Mesenchymal stem cell (in vitro differentiated cells and primary cell): ENCODE measurements at regions not wholly inside any gene's neighbourhood (a gene's known extent, or its start where the extent isn't known, plus 50 kb on each side); places are given as distances from the start of the nearest gene placed in this dataset.

Source experiments
- DNase-seq: peaks from one replicate; pipeline ENCODE4 v3.0.0-alpha.2; 2013
- H2AFZ ChIP-seq: one replicate; pipeline ENCODE4 v1.6.1; 2013; ENCODE audit warnings: low read depth, mild to moderate bottlenecking, control low read depth, inconsistent platforms, low read length, moderate library complexity
- H2AK5ac ChIP-seq: 2 replicates; pipeline ENCODE4 v1.6.1; 2013; ENCODE audit warnings: low read length, moderate library complexity, mild to moderate bottlenecking, inconsistent platforms; ENCODE audit not compliant: severe bottlenecking
- H2BK120ac ChIP-seq: one replicate; pipeline ENCODE4 v1.6.1; 2013; ENCODE audit warnings: low read depth, mild to moderate bottlenecking, inconsistent platforms, low read length, moderate library complexity
- H2BK12ac ChIP-seq, 2 experiments: one replicate each; pipeline ENCODE4 v1.6.1; 2013; ENCODE audit warnings: inconsistent platforms in 2 of 2, low read length in 2 of 2, mild to moderate bottlenecking in 2 of 2, moderate library complexity in 2 of 2, control low read depth in 1 of 2
- H2BK15ac ChIP-seq: one replicate; pipeline ENCODE4 v1.6.1; 2013; ENCODE audit warnings: mild to moderate bottlenecking, low read depth, inconsistent platforms; ENCODE audit not compliant: poor library complexity, severe bottlenecking
- H2BK5ac ChIP-seq: 2 replicates; pipeline ENCODE4 v1.6.1; 2013; ENCODE audit warnings: low read depth, mild to moderate bottlenecking, low read length, control low read depth, inconsistent platforms; ENCODE audit not compliant: poor library complexity, severe bottlenecking
- H3K14ac ChIP-seq, 2 experiments: one replicate each; pipeline ENCODE4 v1.6.1; 2013; ENCODE audit warnings: inconsistent platforms in 2 of 2, low read length in 2 of 2, control low read depth in 1 of 2, mild to moderate bottlenecking in 1 of 2, moderate library complexity in 1 of 2
- H3K18ac ChIP-seq, 2 experiments: one replicate each; pipeline ENCODE4 v1.6.1; 2013; ENCODE audit warnings: inconsistent platforms in 2 of 2, low read length in 2 of 2, control low read depth in 1 of 2, low read depth in 1 of 2, mild to moderate bottlenecking in 1 of 2
- H3K23ac ChIP-seq, 2 experiments: one replicate each; pipeline ENCODE4 v1.6.1; 2013; ENCODE audit warnings: inconsistent platforms in 2 of 2, low read length in 2 of 2, mild to moderate bottlenecking in 2 of 2, moderate library complexity in 2 of 2, control low read depth in 1 of 2
- H3K27ac ChIP-seq: 2 replicates; pipeline ENCODE4 v1.5.1; 2013; ENCODE audit warnings: mild to moderate bottlenecking, moderate library complexity, low read length, control low read depth, inconsistent platforms; ENCODE audit not compliant: poor library complexity, severe bottlenecking
- H3K27me3 ChIP-seq, 2 experiments: 2 replicates each; pipeline versions ENCODE4 v1.6.1 to v1.7.0; 2013; ENCODE audit warnings: low read length in 2 of 2, mild to moderate bottlenecking in 2 of 2, moderate library complexity in 2 of 2, control low read depth in 1 of 2, inconsistent platforms in 1 of 2; ENCODE audit not compliant: control insufficient read depth in 1 of 2, insufficient read depth in 1 of 2
- H3K36me3 ChIP-seq, 2 experiments: 2 replicates each; pipeline versions ENCODE4 v1.6.1 to v1.7.0; 2013; ENCODE audit warnings: low read length in 2 of 2, control low read depth in 1 of 2, inconsistent platforms in 1 of 2, low read depth in 1 of 2, mild to moderate bottlenecking in 1 of 2; ENCODE audit not compliant: insufficient read depth in 2 of 2, control insufficient read depth in 1 of 2
- H3K4ac ChIP-seq, 2 experiments: one replicate each; pipeline ENCODE4 v1.6.1; 2013; ENCODE audit warnings: inconsistent platforms in 2 of 2, low read length in 2 of 2, mild to moderate bottlenecking in 2 of 2, moderate library complexity in 2 of 2, control low read depth in 1 of 2, low read depth in 1 of 2
- H3K4me1 ChIP-seq: 2 replicates; pipeline ENCODE4 v1.6.1; 2013; ENCODE audit warnings: low read depth, low read length, control low read depth; ENCODE audit not compliant: control insufficient read depth, insufficient read depth
- H3K4me2 ChIP-seq: 2 replicates; pipeline ENCODE4 v1.6.1; 2013; ENCODE audit warnings: low read length, mild to moderate bottlenecking, inconsistent platforms; ENCODE audit not compliant: poor library complexity, severe bottlenecking
- H3K4me3 ChIP-seq, 2 experiments: 2 replicates each; pipeline versions ENCODE4 v1.5.1 to v1.7.0; 2013; ENCODE audit warnings: low read length in 2 of 2, mild to moderate bottlenecking in 2 of 2, control low read depth in 1 of 2, low read depth in 1 of 2; ENCODE audit not compliant: insufficient read depth in 1 of 2
- H3K79me1 ChIP-seq: replicated peaks from 2 replicates; pipeline ENCODE4 v1.6.1; 2013; ENCODE audit warnings: mild to moderate bottlenecking, control low read depth, low read length, inconsistent platforms; ENCODE audit not compliant: poor library complexity, severe bottlenecking
- H3K9ac ChIP-seq: 2 replicates; pipeline ENCODE4 v1.7.0; 2013; ENCODE audit warnings: mild to moderate bottlenecking, low read length, moderate library complexity
- H3K9me3 ChIP-seq: 2 replicates; pipeline ENCODE4 v1.7.0; 2013; ENCODE audit warnings: mild to moderate bottlenecking, low read length; ENCODE audit not compliant: control insufficient read depth
- H4K8ac ChIP-seq: one replicate; pipeline ENCODE4 v1.6.1; 2013; ENCODE audit warnings: inconsistent platforms, mild to moderate bottlenecking, low read length, moderate library complexity
- H4K91ac ChIP-seq: one replicate; pipeline ENCODE4 v1.6.1; 2013; ENCODE audit warnings: mild to moderate bottlenecking, low read length, inconsistent platforms
- WGBS: methylation state at CpG from one replicate; pipeline ENCODE4 v1.1.7; 2013; ENCODE audit warnings: mixed read lengths; 5-methylcytosine and 5-hydroxymethylcytosine counted together

DNA sequence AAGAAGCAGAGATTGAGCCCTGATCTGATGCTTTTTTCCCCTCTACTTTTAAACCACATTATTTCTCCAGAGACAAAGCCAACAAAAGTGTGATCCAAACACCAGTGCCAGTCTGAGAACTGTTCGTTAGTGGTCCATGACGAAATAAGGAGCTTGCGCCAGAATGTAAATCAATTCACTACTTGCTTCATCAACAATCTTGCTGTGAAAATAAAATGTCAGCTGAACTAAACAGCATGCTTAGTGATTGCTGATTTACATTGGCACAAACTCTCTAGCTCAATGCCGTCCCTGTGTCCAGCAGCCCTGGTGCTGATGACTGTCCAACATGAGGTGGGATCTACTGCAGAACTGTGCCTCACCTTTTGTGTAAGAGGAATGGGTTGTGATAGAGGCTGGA, 71.3 kb downstream of the SOX3 start:
- Histone ChIP-seq H3K79me1 (no peaks in the 10 kb centered on the region), H3K9ac (no peak overlapping the region), H3K36me3 (no peaks in the 10 kb centered on the region), H2AK5ac (no peak overlapping the region), H2AFZ (no peak overlapping the region), H2BK120ac (no peak overlapping the region), H4K8ac (no peak overlapping the region), H3K4me3 (no peak overlapping the region), H3K9me3 (no peaks in the 10 kb centered on the region), H3K27me3 (peaks cover 0 to 2% of the 10 kb centered on the region in 2 experiments), H3K4ac (no peak overlapping the region), H2BK5ac (no peak overlapping the region), H3K23ac (no peak overlapping the region), H2BK12ac (no peak overlapping the region), H4K91ac (no peak overlapping the region), H3K18ac (no peak overlapping the region), H2BK15ac (no peak overlapping the region), H3K4me2 (no peak overlapping the region), H3K27ac (no peak overlapping the region), H3K4me1 (no peaks in the 10 kb centered on the region), H3K14ac (no peak overlapping the region)
- DNase-seq, result no peak
- WGBS, result 79% methylated on average over 4 of the region's 4 CpGs

DNA sequence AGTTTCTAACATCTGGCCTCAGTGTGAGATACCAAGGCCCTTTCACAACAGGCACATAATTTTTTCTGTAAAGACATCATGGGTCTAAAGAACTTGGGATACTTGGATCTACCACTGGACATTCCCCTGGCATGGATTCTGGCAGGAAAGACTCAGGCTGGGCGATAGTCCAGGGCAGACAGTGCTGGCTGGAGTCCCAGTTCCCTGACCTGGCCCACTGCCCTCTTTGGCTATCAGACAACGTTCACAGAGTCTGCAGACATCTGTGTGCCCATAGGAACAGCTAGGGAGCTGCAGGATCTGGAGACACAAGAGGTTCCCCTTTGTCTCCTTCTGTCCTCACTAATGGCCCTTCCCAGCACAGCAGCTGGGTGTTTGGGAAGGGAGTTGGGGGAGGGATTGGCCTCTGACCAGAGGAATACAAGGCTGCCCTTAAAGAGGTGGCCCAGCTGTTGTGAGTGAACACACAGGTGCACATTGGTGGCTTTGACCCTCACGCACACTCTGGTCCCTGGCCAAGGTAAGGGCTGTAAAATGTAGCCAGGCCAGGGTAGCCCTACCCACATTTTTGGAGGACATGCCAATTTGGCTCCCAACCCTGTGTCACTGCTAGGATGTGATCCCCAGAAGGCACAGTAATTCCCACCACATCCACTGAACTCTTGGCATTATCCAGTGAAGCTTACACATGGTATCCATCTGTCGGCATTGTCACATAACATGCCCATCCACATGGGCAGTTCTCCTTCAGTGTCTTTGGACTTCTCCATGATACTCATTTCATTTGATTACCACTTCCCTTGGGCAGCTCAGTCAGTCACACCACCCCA, 72.3 kb downstream of the SOX3 start:
- H4K8ac ChIP-seq, result no peak overlapping the region
- H4K91ac ChIP-seq, result no peak overlapping the region
- no peaks in the 10 kb centered on the region for H3K36me3 ChIP-seq
- no peaks in the 10 kb centered on the region for H3K27me3 ChIP-seq
- H3K9me3 ChIP-seq, result no peaks in the 10 kb centered on the region
- H3K4me3 ChIP-seq, result no peak overlapping the region
- no peak for DNase-seq
- H3K18ac ChIP-seq, result no peak overlapping the region
- WGBS, result 87% methylated on average over 3 of the region's 4 CpGs
- H2AFZ ChIP-seq, result no peak overlapping the region
- no peaks in the 10 kb centered on the region for H3K79me1 ChIP-seq
- H3K23ac ChIP-seq, result no peak overlapping the region
- H3K4me1 ChIP-seq, result no peaks in the 10 kb centered on the region
- no peak overlapping the region for H3K27ac ChIP-seq
- H2BK5ac ChIP-seq, result no peak overlapping the region
- no peak overlapping the region for H2BK12ac ChIP-seq
- no peak overlapping the region for H2BK15ac ChIP-seq
- H2AK5ac ChIP-seq, result no peak overlapping the region
- no peak overlapping the region for H3K4ac ChIP-seq
- no peak overlapping the region for H3K9ac ChIP-seq
- H3K14ac ChIP-seq, result no peak overlapping the region
- H2BK120ac ChIP-seq, result no peak overlapping the region
- H3K4me2 ChIP-seq, result no peak overlapping the region

DNA sequence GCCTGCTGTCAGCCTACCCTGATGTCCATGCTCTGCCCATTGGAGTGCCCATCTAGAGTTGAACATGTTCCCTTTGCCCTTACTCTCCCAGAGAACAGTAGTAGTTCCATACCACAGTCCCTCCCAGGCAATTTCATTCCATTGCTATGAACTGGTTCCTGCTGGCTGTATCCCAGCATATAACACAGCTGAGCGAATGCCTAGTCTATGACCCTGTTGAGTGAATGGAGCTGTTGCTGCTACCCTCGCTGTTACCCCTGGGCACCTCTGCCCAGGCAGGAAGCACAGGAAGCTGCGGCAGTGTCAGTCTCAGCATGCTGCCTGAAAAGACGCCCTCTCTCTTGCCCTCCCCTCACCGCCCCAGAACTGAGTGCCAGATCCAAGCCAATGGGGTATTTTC, 73.3 kb downstream of the SOX3 start:
- no peak overlapping the region for H3K18ac ChIP-seq
- no peak overlapping the region for H3K9ac ChIP-seq
- H3K4me1 ChIP-seq, result no peaks in the 10 kb centered on the region
- no peak overlapping the region for H4K8ac ChIP-seq
- H2AK5ac ChIP-seq, result no peak overlapping the region
- no peak overlapping the region for H3K14ac ChIP-seq
- H3K36me3 ChIP-seq, result no peaks in the 10 kb centered on the region
- no peaks in the 10 kb centered on the region for H3K9me3 ChIP-seq
- H4K91ac ChIP-seq, result no peak overlapping the region
- H2BK120ac ChIP-seq, result no peak overlapping the region
- H2BK5ac ChIP-seq, result no peak overlapping the region
- no peak overlapping the region for H2BK12ac ChIP-seq
- DNase-seq, result no peak
- no peaks in the 10 kb centered on the region for H3K79me1 ChIP-seq
- H3K4me2 ChIP-seq, result no peak overlapping the region
- H3K23ac ChIP-seq, result no peak overlapping the region
- no peaks in the 10 kb centered on the region for H3K27me3 ChIP-seq
- 57% methylated on average over 2 of the region's 5 CpGs for WGBS
- no peak overlapping the region for H2BK15ac ChIP-seq
- H3K4me3 ChIP-seq, result no peak overlapping the region
- no peak overlapping the region for H2AFZ ChIP-seq
- no peak overlapping the region for H3K4ac ChIP-seq
- no peak overlapping the region for H3K27ac ChIP-seq

DNA sequence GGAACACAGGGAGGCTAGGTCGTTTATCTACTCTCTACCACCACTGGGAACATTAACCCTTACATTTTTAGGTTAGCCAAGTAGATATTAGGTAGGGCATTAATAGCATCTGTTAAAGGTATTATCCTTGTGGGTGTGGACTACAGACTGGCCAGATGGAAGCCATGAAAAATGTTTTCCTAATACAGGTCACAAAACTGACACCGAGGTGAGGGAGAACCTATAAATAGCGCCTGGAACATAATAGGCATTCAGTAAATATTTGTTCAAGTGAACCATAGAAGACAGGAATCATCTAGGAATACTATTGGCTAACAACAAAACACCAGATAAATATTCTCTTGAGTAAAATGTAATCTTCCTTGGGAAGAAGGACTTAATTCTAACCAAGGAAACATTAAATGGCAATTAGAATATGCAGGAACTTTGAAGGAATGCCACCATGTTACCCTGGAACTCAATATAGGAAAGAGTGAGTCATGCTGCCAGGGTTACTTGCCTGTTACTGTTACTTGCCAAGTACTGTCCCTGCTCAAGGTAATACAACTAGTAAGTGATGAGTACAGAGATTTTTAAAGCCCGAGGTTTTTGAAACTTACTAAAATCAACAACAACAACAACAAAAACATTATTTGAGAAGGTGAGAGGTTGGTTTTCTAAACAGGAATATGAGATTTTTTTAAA, 79.0 kb downstream of the SOX3 start:
- no peaks in the 10 kb centered on the region for H3K79me1 ChIP-seq
- no peak overlapping the region for H4K8ac ChIP-seq
- no peak overlapping the region for H3K27ac ChIP-seq
- no peaks in the 10 kb centered on the region for H3K27me3 ChIP-seq
- H3K4me3 ChIP-seq, result no peak overlapping the region
- H3K4me1 ChIP-seq, result no peaks in the 10 kb centered on the region
- H2BK5ac ChIP-seq, result no peak overlapping the region
- H2AFZ ChIP-seq, result no peak overlapping the region
- no peak overlapping the region for H3K18ac ChIP-seq
- no peak overlapping the region for H3K9ac ChIP-seq
- no CpG with 5 or more reads among the region's 4 CpGs for WGBS
- H4K91ac ChIP-seq, result no peak overlapping the region
- H2BK12ac ChIP-seq, result no peak overlapping the region
- peaks cover 8% of the 10 kb centered on the region for H3K9me3 ChIP-seq
- no peak for DNase-seq
- H3K4ac ChIP-seq, result no peak overlapping the region
- H2BK120ac ChIP-seq, result no peak overlapping the region
- H3K4me2 ChIP-seq, result no peak overlapping the region
- no peak overlapping the region for H3K14ac ChIP-seq
- H2BK15ac ChIP-seq, result no peak overlapping the region
- no peak overlapping the region for H3K23ac ChIP-seq
- no peak overlapping the region for H2AK5ac ChIP-seq
- no peaks in the 10 kb centered on the region for H3K36me3 ChIP-seq
